Type B pancreatic cell (in vitro differentiated cells): ENCODE measurements at regions not wholly inside any gene's neighbourhood (a gene's known extent, or its start where the extent isn't known, plus 50 kb on each side); places are given as distances from the start of the nearest gene placed in this dataset.

ENCODE experiments used
- DNase-seq: peaks from one replicate; pipeline ENCODE4 v3.0.0; 2021; ENCODE audit warnings: mixed read lengths; ENCODE audit not compliant: unreplicated experiment; ENCODE audit errors: extremely low spot score
- H3K27ac Mint-ChIP-seq: 2 replicates; pipeline ENCODE4 v1.8.0; 2021; ENCODE audit warnings: mild to moderate bottlenecking, mixed read lengths
- H3K27me3 Mint-ChIP-seq: 2 replicates; pipeline ENCODE4 v1.8.0; 2021; ENCODE audit warnings: mixed read lengths
- H3K36me3 Mint-ChIP-seq: 2 replicates; pipeline ENCODE4 v1.8.0; 2021; ENCODE audit warnings: mixed read lengths
- H3K4me1 Mint-ChIP-seq: one replicate; pipeline ENCODE4 v1.8.0; 2021; ENCODE audit warnings: mixed read lengths; ENCODE audit not compliant: unreplicated experiment
- H3K4me3 Mint-ChIP-seq: 2 replicates; pipeline ENCODE4 v1.8.0; 2021; ENCODE audit warnings: mild to moderate bottlenecking, mixed read lengths
- H3K9me3 Mint-ChIP-seq: 2 replicates; pipeline ENCODE4 v1.8.0; 2021; ENCODE audit warnings: mixed read lengths
- CTCF ChIP-seq: fragments of 200-600 bp; sonication (generic); conservative IDR thresholded peaks from 2 replicates; pipeline ENCODE4 v1.5.0; 2021; ENCODE audit warnings: antibody characterized with exemption, mild to moderate bottlenecking

GRCh38 chr4:82267506-82267905 lies 106.3 kb downstream of the HNRNPD start:
- TF ChIP-seq CTCF, result no peak
- Mint-ChIP-seq H3K27me3 (no peaks in the 10 kb centered on the region), H3K36me3 (no peaks in the 10 kb centered on the region), H3K4me3 (no peak overlapping the region), H3K27ac (no peak overlapping the region), H3K9me3 (peaks cover 3% of the 10 kb centered on the region), H3K4me1 (peaks cover 4% of the 10 kb centered on the region)
- DNase-seq, result no peak

- TF ChIP-seq CTCF, result no peak
- Mint-ChIP-seq H3K27ac (no peak overlapping the region), H3K36me3 (no peaks in the 10 kb centered on the region), H3K4me1 (peaks cover 4% of the 10 kb centered on the region), H3K4me3 (no peak overlapping the region), H3K27me3 (no peaks in the 10 kb centered on the region), H3K9me3 (peaks cover 3% of the 10 kb centered on the region)
- DNase-seq, result no peak
These were observed 107.4 kb downstream of the HNRNPD start for GRCh38 chr4:82266345-82266744.

- Mint-ChIP-seq H3K27me3 (peaks cover 10% of the 10 kb centered on the region), H3K9me3 (peaks cover 6% of the 10 kb centered on the region), H3K36me3 (no peaks in the 10 kb centered on the region), H3K4me1 (peaks cover 4% of the 10 kb centered on the region), H3K4me3 (no peak overlapping the region), H3K27ac (no peak overlapping the region)
- DNase-seq, result no peak
- no peak for TF ChIP-seq CTCF
These were observed 112.7 kb downstream of the HNRNPD start for GRCh38 chr4:82261084-82261483.

- H3K36me3 Mint-ChIP-seq, result no peaks in the 10 kb centered on the region
- no peak overlapping the region for H3K4me3 Mint-ChIP-seq
- TF ChIP-seq CTCF, result no peak
- no peak for DNase-seq
- H3K4me1 Mint-ChIP-seq, result peaks cover 8% of the 10 kb centered on the region
- peaks cover 10% of the 10 kb centered on the region for H3K27me3 Mint-ChIP-seq
- H3K9me3 Mint-ChIP-seq, result peaks cover 8% of the 10 kb centered on the region
- H3K27ac Mint-ChIP-seq, result no peak overlapping the region
These were observed 113.2 kb downstream of the HNRNPD start for GRCh38 chr4:82260632-82261031.

GRCh38 chr4:82256718-82257117 lies 117.1 kb downstream of the HNRNPD start:
- TF ChIP-seq CTCF, result no peak

GRCh38 chr4:82255657-82256056 lies 118.1 kb downstream of the HNRNPD start:
- Mint-ChIP-seq H3K27ac (no peak overlapping the region), H3K4me3 (no peak overlapping the region), H3K4me1 (peaks cover 8% of the 10 kb centered on the region), H3K36me3 (no peaks in the 10 kb centered on the region), H3K9me3 (peaks cover 5% of the 10 kb centered on the region), H3K27me3 (peaks cover 3% of the 10 kb centered on the region)
- no peak for DNase-seq
- TF ChIP-seq CTCF, result no peak

More at GRCh38 chr4:82256718-82257117, 117.1 kb downstream of the HNRNPD start:
- Mint-ChIP-seq H3K4me3 (no peak overlapping the region), H3K9me3 (peaks cover 5% of the 10 kb centered on the region), H3K27me3 (peaks cover 10% of the 10 kb centered on the region), H3K27ac (no peak overlapping the region), H3K4me1 (peaks cover 8% of the 10 kb centered on the region), H3K36me3 (no peaks in the 10 kb centered on the region)
- DNase-seq, result no peak
